ENCODE measurements at regions not wholly inside any gene's neighbourhood (a gene's known extent, or its start where the extent isn't known, plus 50 kb on each side); places are given as distances from the start of the nearest gene placed in this dataset.

DNA sequence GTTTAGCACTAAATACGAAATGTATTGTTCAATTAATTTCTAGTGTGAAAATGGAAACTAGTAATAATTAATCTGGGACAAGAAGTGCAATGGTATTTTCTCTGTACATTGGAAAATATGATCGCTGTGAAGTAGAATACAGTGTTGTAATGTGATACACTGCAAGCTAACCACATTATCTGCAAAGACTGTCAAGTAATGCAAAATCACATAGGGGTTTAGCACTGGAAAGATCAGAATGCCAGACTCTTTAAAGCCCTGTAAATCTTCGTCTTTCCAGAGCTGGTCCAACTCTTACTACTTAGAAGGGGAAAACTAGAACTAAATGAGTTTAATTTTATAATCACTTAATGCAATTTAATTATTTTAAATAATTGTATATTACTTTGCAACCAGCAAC is 544.5 kb upstream of the ANO3 start:
- Histone ChIP-seq H3K36me3 (ENCODE audit: insufficient read depth in 1 of 2, low read depth in 1 of 2) (no peaks in the 10 kb centered on the region), H3K27ac (no peak overlapping the region), H3K27me3 (ENCODE audit: insufficient read depth in 3 of 3, low read length in 2 of 3) (no peaks in the 10 kb centered on the region), H3K9me3 (no peaks in the 10 kb centered on the region), H3K4me1 (no peaks in the 10 kb centered on the region), H3K4me3 (no peak overlapping the region)
- DNase-seq = no peak
- TF ChIP-seq, protein P1, sequence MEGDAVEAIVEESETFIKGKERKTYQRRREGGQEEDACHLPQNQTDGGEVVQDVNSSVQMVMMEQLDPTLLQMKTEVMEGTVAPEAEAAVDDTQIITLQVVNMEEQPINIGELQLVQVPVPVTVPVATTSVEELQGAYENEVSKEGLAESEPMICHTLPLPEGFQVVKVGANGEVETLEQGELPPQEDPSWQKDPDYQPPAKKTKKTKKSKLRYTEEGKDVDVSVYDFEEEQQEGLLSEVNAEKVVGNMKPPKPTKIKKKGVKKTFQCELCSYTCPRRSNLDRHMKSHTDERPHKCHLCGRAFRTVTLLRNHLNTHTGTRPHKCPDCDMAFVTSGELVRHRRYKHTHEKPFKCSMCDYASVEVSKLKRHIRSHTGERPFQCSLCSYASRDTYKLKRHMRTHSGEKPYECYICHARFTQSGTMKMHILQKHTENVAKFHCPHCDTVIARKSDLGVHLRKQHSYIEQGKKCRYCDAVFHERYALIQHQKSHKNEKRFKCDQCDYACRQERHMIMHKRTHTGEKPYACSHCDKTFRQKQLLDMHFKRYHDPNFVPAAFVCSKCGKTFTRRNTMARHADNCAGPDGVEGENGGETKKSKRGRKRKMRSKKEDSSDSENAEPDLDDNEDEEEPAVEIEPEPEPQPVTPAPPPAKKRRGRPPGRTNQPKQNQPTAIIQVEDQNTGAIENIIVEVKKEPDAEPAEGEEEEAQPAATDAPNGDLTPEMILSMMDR (IDR thresholded peaks at IDR 0.05) = no peak
- no peak for ATAC-seq
- WGBS, 3 donors = 17 to 21% (median 17%) methylated on average over 3 of the region's 3 CpGs
- intact Hi-C loops (cut with DNase I) = no loop called here

DNA sequence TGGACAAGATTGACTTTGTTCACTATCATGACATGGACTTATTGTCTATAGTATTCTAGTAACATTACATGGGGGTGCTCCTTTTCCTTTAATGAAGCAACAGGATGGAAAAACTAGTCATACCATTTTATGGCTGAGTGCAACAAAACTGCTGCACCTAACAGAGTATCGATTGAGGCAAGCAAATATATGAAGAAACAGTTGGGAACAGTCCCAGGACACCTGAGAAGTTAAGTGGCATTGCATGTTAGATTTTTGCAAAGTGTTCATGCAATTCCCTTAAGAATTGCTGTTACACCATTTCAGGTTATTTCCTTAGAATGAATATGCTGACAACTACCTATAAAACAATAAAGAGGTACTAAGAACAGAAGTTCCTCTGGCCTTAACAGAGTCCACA is 541.5 kb upstream of the ANO3 start:
- no peaks in the 10 kb centered on the region for H3K9me3 ChIP-seq
- WGBS, 3 donors = 42 to 67% (median 53%) methylated on average over 1 of the region's 1 CpG
- intact Hi-C loops (cut with DNase I) = no loop called here
- H3K27ac ChIP-seq = no peak overlapping the region
- no peaks in the 10 kb centered on the region for H3K27me3 ChIP-seq (ENCODE audit: insufficient read depth in 3 of 3, low read length in 2 of 3)
- H3K4me3 ChIP-seq = no peak overlapping the region
- TF ChIP-seq, protein P1 (IDR thresholded peaks at IDR 0.05) = no peak
- DNase-seq = no peak
- ATAC-seq = no peak
- H3K36me3 ChIP-seq (ENCODE audit: insufficient read depth in 1 of 2, low read depth in 1 of 2) = no peaks in the 10 kb centered on the region
- no peaks in the 10 kb centered on the region for H3K4me1 ChIP-seq

DNA sequence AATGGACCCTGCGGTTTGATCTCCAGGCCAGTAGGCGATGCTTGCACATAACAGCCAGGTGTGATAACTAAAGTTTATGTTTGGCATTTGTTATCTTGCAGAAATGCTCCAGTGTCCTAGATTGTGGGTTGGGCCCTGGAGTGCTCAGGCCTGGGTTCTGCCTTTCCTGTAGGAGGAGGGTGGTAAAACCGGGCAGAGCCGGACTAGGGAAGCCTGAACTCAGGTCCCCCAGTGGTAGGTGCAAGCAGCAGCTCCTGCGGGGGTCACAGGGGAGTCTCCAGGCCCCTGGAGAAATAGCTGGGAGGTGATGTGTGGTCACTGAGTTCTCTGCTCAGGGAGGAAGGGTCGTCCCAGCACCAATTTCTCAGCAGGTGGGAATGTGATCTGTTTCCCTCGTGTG is 538.3 kb upstream of the ANO3 start:
- 77 to 79% (median 79%) methylated on average over 7 of the region's 7 CpGs for WGBS, 3 donors
- ATAC-seq = no peak
- no peaks in the 10 kb centered on the region for H3K27me3 ChIP-seq (ENCODE audit: insufficient read depth in 3 of 3, low read length in 2 of 3)
- intact Hi-C loops (cut with DNase I) = no loop called here
- H3K4me1 ChIP-seq = no peaks in the 10 kb centered on the region
- H3K9me3 ChIP-seq = no peaks in the 10 kb centered on the region
- H3K4me3 ChIP-seq = no peak overlapping the region
- no peaks in the 10 kb centered on the region for H3K36me3 ChIP-seq (ENCODE audit: insufficient read depth in 1 of 2, low read depth in 1 of 2)
- DNase-seq = no peak
- TF ChIP-seq, protein P1 (IDR thresholded peaks at IDR 0.05) = no peak
- H3K27ac ChIP-seq = no peak overlapping the region

DNA sequence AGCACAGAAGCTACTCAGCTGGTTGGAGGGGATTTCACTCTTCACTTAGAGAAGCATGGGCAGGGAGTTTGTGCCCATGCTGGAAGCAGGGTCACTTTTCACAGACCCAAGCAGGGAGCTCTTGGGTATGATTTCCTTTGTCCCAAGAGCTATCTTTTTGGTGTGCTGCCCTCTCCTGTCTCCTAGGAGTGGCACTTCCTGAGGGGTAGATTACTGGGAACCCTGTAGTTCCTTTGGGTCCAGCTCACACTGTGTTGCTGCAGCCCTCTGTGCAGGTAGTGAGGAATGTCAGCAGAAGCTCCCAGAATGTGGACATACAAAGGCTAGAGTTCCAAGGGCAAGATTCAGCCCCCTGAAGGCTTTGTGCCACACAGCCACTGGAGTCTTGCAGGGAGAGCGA is 537.1 kb upstream of the ANO3 start:
- H3K4me1 ChIP-seq = no peaks in the 10 kb centered on the region
- 86 to 94% (median 93%) methylated on average over 1 of the region's 1 CpG for WGBS, 3 donors
- DNase-seq (no peak), ATAC-seq (no peak)
- intact Hi-C loops (cut with DNase I) = no loop called here
- H3K27ac ChIP-seq = no peak overlapping the region
- H3K27me3 ChIP-seq (ENCODE audit: insufficient read depth in 3 of 3, low read length in 2 of 3) = no peaks in the 10 kb centered on the region
- H3K4me3 ChIP-seq = no peak overlapping the region
- H3K9me3 ChIP-seq = no peaks in the 10 kb centered on the region
- TF ChIP-seq, protein P1 (IDR thresholded peaks at IDR 0.05) = no peak
- H3K36me3 ChIP-seq (ENCODE audit: insufficient read depth in 1 of 2, low read depth in 1 of 2) = no peaks in the 10 kb centered on the region

DNA sequence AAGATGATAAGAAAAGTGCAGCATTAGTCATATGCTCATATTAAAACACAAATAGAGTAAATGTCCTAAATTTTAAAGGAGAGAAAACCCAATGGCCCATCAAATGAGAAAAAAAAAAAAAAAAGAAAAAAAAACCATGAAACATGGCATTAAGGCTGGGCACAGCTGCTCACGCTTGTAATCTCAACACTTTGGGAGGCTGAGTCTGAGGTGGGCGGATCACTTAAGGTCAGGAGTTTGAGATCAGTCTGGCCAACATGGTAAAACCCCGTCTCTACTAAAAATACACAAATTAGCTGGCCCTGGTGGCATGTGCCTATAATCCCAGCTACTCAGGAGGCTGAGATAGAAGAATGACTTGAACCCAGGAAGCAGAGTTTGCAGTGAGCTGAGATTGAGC is 515.5 kb upstream of the ANO3 start:
- no peaks in the 10 kb centered on the region for H3K36me3 ChIP-seq (ENCODE audit: insufficient read depth in 1 of 2, low read depth in 1 of 2)
- no peak for DNase-seq
- ATAC-seq = no peak
- WGBS, 3 donors = 56 to 68% (median 63%) methylated on average over 3 of the region's 3 CpGs
- TF ChIP-seq, protein P1 (IDR thresholded peaks at IDR 0.05) = no peak
- H3K4me3 ChIP-seq = no peak overlapping the region
- no peaks in the 10 kb centered on the region for H3K27me3 ChIP-seq (ENCODE audit: insufficient read depth in 3 of 3, low read length in 2 of 3)
- no peak overlapping the region for H3K27ac ChIP-seq
- intact Hi-C loops (cut with DNase I) = no loop called here
- H3K9me3 ChIP-seq = no peaks in the 10 kb centered on the region
- no peaks in the 10 kb centered on the region for H3K4me1 ChIP-seq
